ENCODE measurements at regions not wholly inside any gene's neighbourhood (a gene's known extent, or its start where the extent isn't known, plus 50 kb on each side); places are given as distances from the start of the nearest gene placed in this dataset.
A peak's percentile ranks its signal among the peaks of the same experiment; 100 is the strongest.

DNA sequence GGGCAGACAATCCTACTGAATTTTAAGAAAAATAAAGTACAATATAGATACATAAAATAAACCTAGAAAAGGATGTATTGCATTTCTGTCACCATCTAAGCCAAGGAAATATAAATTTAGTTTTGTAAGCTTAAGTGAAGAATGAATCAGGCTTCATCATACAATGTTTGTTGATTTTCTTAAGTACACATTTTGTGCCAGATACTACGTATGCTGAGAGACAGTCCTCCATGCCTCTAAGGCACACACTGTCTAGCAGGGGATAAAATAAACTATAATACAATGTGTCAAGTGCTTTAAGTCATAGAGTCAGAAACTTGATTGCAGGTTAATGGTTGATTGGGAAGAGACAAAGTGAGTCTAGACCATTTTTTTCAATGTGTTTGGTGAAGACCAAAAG lies 465.7 kb downstream of the TBC1D4 start:
- Histone ChIP-seq H3K9ac (ENCODE audit: insufficient read depth, low read length) (no peak overlapping the region), H3K36me3 (ENCODE audit: control insufficient read depth, insufficient read depth, low read length) (no peaks in the 10 kb centered on the region), H3K4me2 (ENCODE audit: extremely low read depth, insufficient read depth, low read length) (no peak overlapping the region), H3K4me3 (replicated peaks in 1 of 4; ENCODE audit: control extremely low read depth in 1 of 4, insufficient read depth in 1 of 4, low read depth in 3 of 4, low read length in 4 of 4) (no peak overlapping the region), H3K9me3 (ENCODE audit: control insufficient read depth, insufficient read depth, low read depth, low read length) (no peaks in the 10 kb centered on the region), H3K79me2 (ENCODE audit: control insufficient read depth, insufficient read depth, low read length) (no peaks in the 10 kb centered on the region), H3K27me3 (ENCODE audit: control insufficient read depth, insufficient read depth, low read length) (no peaks in the 10 kb centered on the region), H3K4me1 (ENCODE audit: control insufficient read depth, extremely low read depth, insufficient read depth, low read length) (no peaks in the 10 kb centered on the region), H4K20me1 (ENCODE audit: control insufficient read depth, extremely low read depth, insufficient read depth, low read length) (no peaks in the 10 kb centered on the region), H2AFZ (ENCODE audit: low read length) (no peak overlapping the region), H3K27ac (ENCODE audit: insufficient read depth, low read length) (no peak overlapping the region)
- DNase-seq (ENCODE audit: low read depth in 2 of 2): peak in 1 of 2 donors; percentile 14
- TF ChIP-seq, protein P1, sequence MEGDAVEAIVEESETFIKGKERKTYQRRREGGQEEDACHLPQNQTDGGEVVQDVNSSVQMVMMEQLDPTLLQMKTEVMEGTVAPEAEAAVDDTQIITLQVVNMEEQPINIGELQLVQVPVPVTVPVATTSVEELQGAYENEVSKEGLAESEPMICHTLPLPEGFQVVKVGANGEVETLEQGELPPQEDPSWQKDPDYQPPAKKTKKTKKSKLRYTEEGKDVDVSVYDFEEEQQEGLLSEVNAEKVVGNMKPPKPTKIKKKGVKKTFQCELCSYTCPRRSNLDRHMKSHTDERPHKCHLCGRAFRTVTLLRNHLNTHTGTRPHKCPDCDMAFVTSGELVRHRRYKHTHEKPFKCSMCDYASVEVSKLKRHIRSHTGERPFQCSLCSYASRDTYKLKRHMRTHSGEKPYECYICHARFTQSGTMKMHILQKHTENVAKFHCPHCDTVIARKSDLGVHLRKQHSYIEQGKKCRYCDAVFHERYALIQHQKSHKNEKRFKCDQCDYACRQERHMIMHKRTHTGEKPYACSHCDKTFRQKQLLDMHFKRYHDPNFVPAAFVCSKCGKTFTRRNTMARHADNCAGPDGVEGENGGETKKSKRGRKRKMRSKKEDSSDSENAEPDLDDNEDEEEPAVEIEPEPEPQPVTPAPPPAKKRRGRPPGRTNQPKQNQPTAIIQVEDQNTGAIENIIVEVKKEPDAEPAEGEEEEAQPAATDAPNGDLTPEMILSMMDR (conservative IDR thresholded peaks at IDR 0.05 in 1 of 2, IDR thresholded peaks at IDR 0.05 in 1 of 2; ENCODE audit: low read depth in 1 of 2, low read length in 2 of 2): no peak
- no peak for TF ChIP-seq EZH2 (IDR thresholded peaks at IDR 0.05; ENCODE audit: low read length, missing control alignments)

DNA sequence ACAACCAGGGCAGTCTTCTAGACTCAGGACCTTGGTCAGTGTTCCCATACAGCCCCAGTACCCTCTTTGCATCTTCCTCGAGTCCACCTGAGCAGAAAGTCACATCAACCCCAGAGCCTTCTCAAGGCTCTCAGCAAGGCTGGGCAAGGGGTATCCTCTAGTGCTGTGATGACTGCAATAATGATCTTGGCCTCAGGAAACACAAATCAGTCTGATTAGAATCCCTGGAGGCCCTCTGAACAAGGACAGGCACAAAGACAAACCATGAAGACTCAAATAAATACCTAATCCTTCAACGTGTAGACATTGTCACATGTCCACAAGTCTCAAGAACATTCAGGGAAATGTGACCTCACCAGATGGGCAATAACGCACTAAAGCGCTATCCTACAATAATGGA lies 468.2 kb downstream of the TBC1D4 start:
- H3K79me2 ChIP-seq (ENCODE audit: control insufficient read depth, insufficient read depth, low read length): no peaks in the 10 kb centered on the region
- H3K27me3 ChIP-seq (ENCODE audit: control insufficient read depth, insufficient read depth, low read length): no peaks in the 10 kb centered on the region
- H3K4me1 ChIP-seq (ENCODE audit: control insufficient read depth, extremely low read depth, insufficient read depth, low read length): no peaks in the 10 kb centered on the region
- H3K4me3 ChIP-seq (replicated peaks in 1 of 4; ENCODE audit: control extremely low read depth in 1 of 4, insufficient read depth in 1 of 4, low read depth in 3 of 4, low read length in 4 of 4): no peak overlapping the region
- DNase-seq (ENCODE audit: low read depth in 2 of 2): no peak
- H4K20me1 ChIP-seq (ENCODE audit: control insufficient read depth, extremely low read depth, insufficient read depth, low read length): no peaks in the 10 kb centered on the region
- no peak overlapping the region for H3K4me2 ChIP-seq (ENCODE audit: extremely low read depth, insufficient read depth, low read length)
- no peaks in the 10 kb centered on the region for H3K36me3 ChIP-seq (ENCODE audit: control insufficient read depth, insufficient read depth, low read length)
- no peak overlapping the region for H3K27ac ChIP-seq (ENCODE audit: insufficient read depth, low read length)
- no peaks in the 10 kb centered on the region for H3K9me3 ChIP-seq (ENCODE audit: control insufficient read depth, insufficient read depth, low read depth, low read length)
- H3K9ac ChIP-seq (ENCODE audit: insufficient read depth, low read length): no peak overlapping the region
- no peak overlapping the region for H2AFZ ChIP-seq (ENCODE audit: low read length)
- TF ChIP-seq EZH2 (IDR thresholded peaks at IDR 0.05; ENCODE audit: low read length, missing control alignments): no peak
- TF ChIP-seq, protein P1 (conservative IDR thresholded peaks at IDR 0.05 in 1 of 2, IDR thresholded peaks at IDR 0.05 in 1 of 2; ENCODE audit: low read depth in 1 of 2, low read length in 2 of 2): no peak

DNA sequence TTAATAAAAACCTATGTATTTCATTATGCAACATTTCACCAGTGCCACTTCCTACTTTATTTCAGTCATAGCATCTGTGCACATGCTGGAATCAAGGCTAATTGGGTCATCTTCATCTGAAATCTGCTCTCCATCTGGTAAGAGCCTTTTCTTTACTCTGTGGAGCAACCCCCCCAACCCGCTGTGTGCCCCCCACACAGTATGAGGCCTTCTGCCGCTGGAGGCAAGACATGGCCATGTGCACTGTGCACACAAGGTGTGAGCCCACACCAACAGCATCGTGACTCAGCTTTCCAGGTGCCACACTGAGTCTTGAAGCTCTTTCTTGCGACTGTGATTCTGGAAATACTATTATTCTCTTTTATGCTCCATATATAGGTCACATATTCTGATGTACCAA lies 471.0 kb downstream of the TBC1D4 start:
- H3K4me2 ChIP-seq (ENCODE audit: extremely low read depth, insufficient read depth, low read length): no peak overlapping the region
- no peak overlapping the region for H3K9ac ChIP-seq (ENCODE audit: insufficient read depth, low read length)
- no peak overlapping the region for H3K4me3 ChIP-seq (replicated peaks in 1 of 4; ENCODE audit: control extremely low read depth in 1 of 4, insufficient read depth in 1 of 4, low read depth in 3 of 4, low read length in 4 of 4)
- H3K79me2 ChIP-seq (ENCODE audit: control insufficient read depth, insufficient read depth, low read length): no peaks in the 10 kb centered on the region
- no peaks in the 10 kb centered on the region for H3K4me1 ChIP-seq (ENCODE audit: control insufficient read depth, extremely low read depth, insufficient read depth, low read length)
- no peak for DNase-seq (ENCODE audit: low read depth in 2 of 2)
- no peaks in the 10 kb centered on the region for H3K27me3 ChIP-seq (ENCODE audit: control insufficient read depth, insufficient read depth, low read length)
- H2AFZ ChIP-seq (ENCODE audit: low read length): no peak overlapping the region
- TF ChIP-seq, protein P1 (conservative IDR thresholded peaks at IDR 0.05 in 1 of 2, IDR thresholded peaks at IDR 0.05 in 1 of 2; ENCODE audit: low read depth in 1 of 2, low read length in 2 of 2): no peak
- TF ChIP-seq EZH2 (IDR thresholded peaks at IDR 0.05; ENCODE audit: low read length, missing control alignments): no peak
- no peaks in the 10 kb centered on the region for H4K20me1 ChIP-seq (ENCODE audit: control insufficient read depth, extremely low read depth, insufficient read depth, low read length)
- no peaks in the 10 kb centered on the region for H3K9me3 ChIP-seq (ENCODE audit: control insufficient read depth, insufficient read depth, low read depth, low read length)
- H3K36me3 ChIP-seq (ENCODE audit: control insufficient read depth, insufficient read depth, low read length): no peaks in the 10 kb centered on the region
- no peak overlapping the region for H3K27ac ChIP-seq (ENCODE audit: insufficient read depth, low read length)

Measured in fibroblast of lung (primary cell).